ENCODE measurements at regions not wholly inside any gene's neighbourhood (a gene's known extent, or its start where the extent isn't known, plus 50 kb on each side); places are given as distances from the start of the nearest gene placed in this dataset.

- no peak for TF ChIP-seq POLR2A (IDR thresholded peaks at IDR 0.05)
- TF ChIP-seq CTCF (IDR thresholded peaks at IDR 0.05): no peak
Observed at GRCh38 chr17:63156986-63157385, 191.0 kb downstream of the TANC2 start.

Data from thyroid gland (tissue), 4 donors.